Activated CD4-positive, alpha-beta T cell treated with anti-CD3 and anti-CD28 coated beads for 36 hours (primary cell): ENCODE measurements at regions not wholly inside any gene's neighbourhood (a gene's known extent, or its start where the extent isn't known, plus 50 kb on each side); places are given as distances from the start of the nearest gene placed in this dataset.
"Not testable (repeated sequence)": the region's sequence is repeated elsewhere in the genome, so short reads cannot be mapped to it uniquely, and the experiment has no call there.

Source experiments
- ATAC-seq: fragments of 200-7000 bp; cut with Tn5 transposase; one replicate; pipeline ENCODE4 v1.10.0; 2021; ENCODE audit warnings: mild to moderate bottlenecking, moderate library complexity
- CTCF ChIA-PET: fragments of 350-600 bp; sonication (Branson Sonifier 250); formaldehyde crosslinking; loops from one replicate; lab custom pipeline; 2021; ENCODE audit warnings: antibody characterized with exemption; lab: Charles Lee
- POLR2A ChIA-PET: fragments of 350-600 bp; sonication (Branson Sonifier 250); formaldehyde crosslinking; loops from one replicate; lab custom pipeline; 2021; ENCODE audit warnings: antibody characterized with exemption, inconsistent platforms; lab: Charles Lee
- DNase-seq: peaks from one replicate; pipeline ENCODE4 v3.0.0-alpha.2; 2020
- H3K27ac Mint-ChIP-seq: one replicate; pipeline ENCODE4 v1.8.0; 2021; ENCODE audit warnings: mixed read lengths
- H3K27me3 Mint-ChIP-seq: one replicate; pipeline ENCODE4 v1.8.0; 2021; ENCODE audit warnings: mixed read lengths
- H3K36me3 Mint-ChIP-seq: one replicate; pipeline ENCODE4 v1.8.0; 2021; ENCODE audit warnings: low read depth, mixed read lengths
- H3K4me1 Mint-ChIP-seq: one replicate; pipeline ENCODE4 v1.8.0; 2021; ENCODE audit warnings: mixed read lengths
- H3K4me3 Mint-ChIP-seq: one replicate; pipeline ENCODE4 v1.8.0; 2021; ENCODE audit warnings: mild to moderate bottlenecking, moderate library complexity, mixed read lengths
- H3K9me3 Mint-ChIP-seq: one replicate; pipeline ENCODE4 v1.8.0; 2021; ENCODE audit warnings: low read depth, mixed read lengths
- intact Hi-C, 2 experiments: fragments of 100-400 bp; cut with DNase I in 1 of 2; cut with micrococcal nuclease in 1 of 2; formaldehyde crosslinking; loops; one replicate each; pipeline versions ENCODE4 v1.14.2 to v1.15.1; 2022 to 2024; cut with DNase I, micrococcal nuclease

- intact Hi-C loops = no loop called here
- no peak overlapping the region for H3K27ac Mint-ChIP-seq
- CTCF ChIA-PET = no interaction called here
Observed at GRCh38 chr13:58302349-58302748, 670.8 kb downstream of the PCDH17 start.

GRCh38 chr13:58306062-58306461 lies 674.5 kb downstream of the PCDH17 start:
- Mint-ChIP-seq H3K36me3 (no peaks in the 10 kb centered on the region), H3K9me3 (peaks cover 2% of the 10 kb centered on the region), H3K27me3 (no peaks in the 10 kb centered on the region), H3K27ac (no peak overlapping the region), H3K4me1 (no peaks in the 10 kb centered on the region), H3K4me3 (no peak overlapping the region)
- ChIA-PET POLR2A (no interaction called here), CTCF (no interaction called here)
- intact Hi-C loops = no loop called here
- DNase-seq (no peak), ATAC-seq (no peak)

More at GRCh38 chr13:58302349-58302748, 670.8 kb downstream of the PCDH17 start:
- no peaks in the 10 kb centered on the region for H3K4me1 Mint-ChIP-seq
- no peak overlapping the region for H3K4me3 Mint-ChIP-seq
- ATAC-seq (no peak), DNase-seq (no peak)
- no peaks in the 10 kb centered on the region for H3K36me3 Mint-ChIP-seq
- no peaks in the 10 kb centered on the region for H3K27me3 Mint-ChIP-seq
- POLR2A ChIA-PET = no interaction called here
- H3K9me3 Mint-ChIP-seq = peaks cover 2% of the 10 kb centered on the region

GRCh38 chr13:58313219-58313618 lies 681.7 kb downstream of the PCDH17 start:
- no peak overlapping the region for H3K27ac Mint-ChIP-seq
- no peaks in the 10 kb centered on the region for H3K27me3 Mint-ChIP-seq
- DNase-seq (no peak), ATAC-seq (no peak)
- intact Hi-C loops = no loop called here
- ChIA-PET POLR2A (no interaction called here), CTCF (no interaction called here)
- H3K36me3 Mint-ChIP-seq = no peaks in the 10 kb centered on the region
- no peaks in the 10 kb centered on the region for H3K4me1 Mint-ChIP-seq
- H3K4me3 Mint-ChIP-seq = no peak overlapping the region
- H3K9me3 Mint-ChIP-seq = peaks cover 2% of the 10 kb centered on the region

GRCh38 chr13:58318495-58319167 lies 687.1 kb downstream of the PCDH17 start:
- no peak overlapping the region for H3K4me3 Mint-ChIP-seq
- no peaks in the 10 kb centered on the region for H3K27me3 Mint-ChIP-seq
- ATAC-seq (no peak), DNase-seq (no peak)
- H3K27ac Mint-ChIP-seq = no peak overlapping the region
- CTCF ChIA-PET = no interaction called here
- peaks cover 2% of the 10 kb centered on the region for H3K9me3 Mint-ChIP-seq
- POLR2A ChIA-PET = no interaction called here
- no peaks in the 10 kb centered on the region for H3K36me3 Mint-ChIP-seq
- no peaks in the 10 kb centered on the region for H3K4me1 Mint-ChIP-seq
- intact Hi-C loops = no loop called here

- ATAC-seq (no peak), DNase-seq (no peak)
- Mint-ChIP-seq H3K27me3 (no peaks in the 10 kb centered on the region), H3K27ac (no peak overlapping the region), H3K4me3 (no peak overlapping the region), H3K36me3 (no peaks in the 10 kb centered on the region), H3K4me1 (no peaks in the 10 kb centered on the region), H3K9me3 (peaks cover 2% of the 10 kb centered on the region)
- ChIA-PET CTCF (no interaction called here), POLR2A (no interaction called here)
- intact Hi-C loops = no loop called here
Observed at GRCh38 chr13:58324161-58324560, 692.6 kb downstream of the PCDH17 start.

- H3K9me3 Mint-ChIP-seq = peaks cover 6% of the 10 kb centered on the region
- intact Hi-C loops = no loop called here
- H3K4me1 Mint-ChIP-seq = no peaks in the 10 kb centered on the region
- no peak overlapping the region for H3K4me3 Mint-ChIP-seq
- DNase-seq (no peak), ATAC-seq (no peak)
- no peaks in the 10 kb centered on the region for H3K27me3 Mint-ChIP-seq
- no peaks in the 10 kb centered on the region for H3K36me3 Mint-ChIP-seq
- ChIA-PET CTCF (no interaction called here), POLR2A (no interaction called here)
- no peak overlapping the region for H3K27ac Mint-ChIP-seq
Observed at GRCh38 chr13:58329746-58330145, 698.2 kb downstream of the PCDH17 start.

DNA sequence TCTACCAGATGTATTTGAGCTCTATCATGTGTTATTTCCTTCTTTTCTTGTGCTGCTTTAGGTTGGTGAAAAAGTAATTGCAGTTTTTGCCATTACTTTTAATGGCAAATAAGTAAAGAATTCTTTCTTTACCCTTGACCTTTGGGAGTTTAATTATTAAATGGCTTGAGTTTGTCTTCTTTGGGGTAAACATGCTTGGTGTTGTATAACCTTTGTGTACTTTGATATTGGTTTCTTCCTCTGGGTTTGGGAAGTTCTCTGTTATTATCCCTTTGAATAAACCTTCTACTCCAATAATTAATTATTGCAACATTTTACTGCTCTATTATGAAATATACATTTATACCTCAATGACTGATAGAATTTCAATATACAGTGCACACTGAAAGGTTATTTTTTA lies 709.4 kb downstream of the PCDH17 start:
- no peaks in the 10 kb centered on the region for H3K36me3 Mint-ChIP-seq
- DNase-seq (no peak), ATAC-seq (no peak)
- H3K4me3 Mint-ChIP-seq = no peak overlapping the region
- ChIA-PET POLR2A (no interaction called here), CTCF (no interaction called here)
- H3K27ac Mint-ChIP-seq = no peak overlapping the region
- H3K27me3 Mint-ChIP-seq = no peaks in the 10 kb centered on the region
- peaks cover 13% of the 10 kb centered on the region for H3K9me3 Mint-ChIP-seq
- intact Hi-C loops = no loop called here
- H3K4me1 Mint-ChIP-seq = no peaks in the 10 kb centered on the region

DNA sequence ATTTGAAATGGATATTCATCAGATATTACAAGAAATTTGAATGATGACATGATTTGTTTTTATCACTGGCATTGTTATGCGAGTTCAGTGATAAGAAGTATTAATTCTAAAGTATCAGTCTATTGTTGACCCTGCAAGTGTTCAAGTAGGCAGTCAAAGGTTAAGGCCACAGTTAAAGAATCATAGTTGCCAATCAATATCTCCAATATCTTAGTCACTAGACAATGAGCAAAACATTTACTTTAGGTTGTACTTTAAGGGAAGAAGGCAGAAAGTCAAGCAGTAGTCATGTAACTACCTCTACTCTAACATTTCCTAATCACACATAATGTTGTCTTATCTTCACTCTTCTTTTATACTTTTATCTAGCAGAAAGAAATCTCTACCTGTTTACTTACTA lies 709.8 kb downstream of the PCDH17 start:
- no peaks in the 10 kb centered on the region for H3K4me1 Mint-ChIP-seq
- CTCF ChIA-PET = no interaction called here
- H3K27ac Mint-ChIP-seq = no peak overlapping the region
- H3K27me3 Mint-ChIP-seq = no peaks in the 10 kb centered on the region
- DNase-seq (no peak), ATAC-seq (no peak)
- POLR2A ChIA-PET = no interaction called here
- no peaks in the 10 kb centered on the region for H3K36me3 Mint-ChIP-seq
- H3K4me3 Mint-ChIP-seq = no peak overlapping the region
- intact Hi-C loops = no loop called here
- H3K9me3 Mint-ChIP-seq = peaks cover 13% of the 10 kb centered on the region

GRCh38 chr13:58343076-58343475 lies 711.5 kb downstream of the PCDH17 start:
- CTCF ChIA-PET = no interaction called here
- H3K27ac Mint-ChIP-seq = no peak overlapping the region

GRCh38 chr13:58352100-58352499 lies 720.6 kb downstream of the PCDH17 start:
- intact Hi-C loops, DNase-seq, H3K27ac Mint-ChIP-seq, H3K4me1 Mint-ChIP-seq, H3K27me3 Mint-ChIP-seq, POLR2A ChIA-PET, CTCF ChIA-PET, H3K36me3 Mint-ChIP-seq, ATAC-seq, H3K4me3 Mint-ChIP-seq: not testable (repeated sequence)
- peaks cover 13% of the 10 kb centered on the region for H3K9me3 Mint-ChIP-seq

More at GRCh38 chr13:58343076-58343475, 711.5 kb downstream of the PCDH17 start:
- ATAC-seq (no peak), DNase-seq (no peak)
- no peaks in the 10 kb centered on the region for H3K4me1 Mint-ChIP-seq
- POLR2A ChIA-PET = no interaction called here
- H3K9me3 Mint-ChIP-seq = peaks cover 5% of the 10 kb centered on the region
- H3K27me3 Mint-ChIP-seq = no peaks in the 10 kb centered on the region
- no peak overlapping the region for H3K4me3 Mint-ChIP-seq
- H3K36me3 Mint-ChIP-seq = no peaks in the 10 kb centered on the region
- intact Hi-C loops = no loop called here

GRCh38 chr13:58369936-58370335 lies 738.4 kb downstream of the PCDH17 start:
- H3K27me3 Mint-ChIP-seq = no peaks in the 10 kb centered on the region
- CTCF ChIA-PET = no interaction called here
- H3K9me3 Mint-ChIP-seq = peaks cover 8% of the 10 kb centered on the region
- intact Hi-C loops = no loop called here
- H3K4me1 Mint-ChIP-seq = no peaks in the 10 kb centered on the region
- no peaks in the 10 kb centered on the region for H3K36me3 Mint-ChIP-seq
- no peak overlapping the region for H3K27ac Mint-ChIP-seq
- DNase-seq (no peak), ATAC-seq (no peak)
- no peak overlapping the region for H3K4me3 Mint-ChIP-seq
- POLR2A ChIA-PET = no interaction called here

DNA sequence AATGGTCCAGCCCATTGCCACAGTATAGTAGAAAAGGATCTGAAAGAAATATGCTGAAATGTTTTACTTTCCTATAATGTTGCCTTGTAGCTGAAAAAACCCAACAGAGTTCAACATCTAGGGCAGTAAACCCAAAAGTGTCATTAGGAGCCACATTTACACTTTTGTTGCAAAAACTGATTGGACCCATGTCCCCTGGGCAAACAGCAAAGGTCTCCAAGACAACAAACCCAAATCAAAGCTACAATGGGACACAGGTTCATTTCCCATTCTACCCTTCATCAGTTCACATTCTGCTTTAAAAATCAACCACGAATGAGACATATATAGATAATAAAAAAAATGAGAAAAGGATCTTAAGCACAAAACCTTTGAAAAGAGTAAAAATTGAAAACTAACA lies 744.8 kb downstream of the PCDH17 start:
- POLR2A ChIA-PET = no interaction called here
- ATAC-seq (no peak), DNase-seq (no peak)
- Mint-ChIP-seq H3K9me3 (peaks cover 8% of the 10 kb centered on the region), H3K4me1 (no peaks in the 10 kb centered on the region), H3K4me3 (no peak overlapping the region), H3K27ac (no peak overlapping the region), H3K27me3 (no peaks in the 10 kb centered on the region), H3K36me3 (no peaks in the 10 kb centered on the region)
- CTCF ChIA-PET = interaction anchor here (0.7 kb wide), 2 partner anchors 12 to 94 kb away, joined by 3 to 5 read pairs; no protein-coding TSS in a partner anchor
- intact Hi-C loops = no loop called here
